Stimulated activated CD4-positive, alpha-beta T cell treated with anti-CD3 and anti-CD28 coated beads, Interleukin-4, amount 100 ng/mL, for 4 hours (primary cell): ENCODE measurements at regions not wholly inside any gene's neighbourhood (a gene's known extent, or its start where the extent isn't known, plus 50 kb on each side); places are given as distances from the start of the nearest gene placed in this dataset.

Source experiments
- DNase-seq, 2 experiments: peaks; one replicate each; pipeline ENCODE4 v3.0.0-alpha.2; 2020

DNA sequence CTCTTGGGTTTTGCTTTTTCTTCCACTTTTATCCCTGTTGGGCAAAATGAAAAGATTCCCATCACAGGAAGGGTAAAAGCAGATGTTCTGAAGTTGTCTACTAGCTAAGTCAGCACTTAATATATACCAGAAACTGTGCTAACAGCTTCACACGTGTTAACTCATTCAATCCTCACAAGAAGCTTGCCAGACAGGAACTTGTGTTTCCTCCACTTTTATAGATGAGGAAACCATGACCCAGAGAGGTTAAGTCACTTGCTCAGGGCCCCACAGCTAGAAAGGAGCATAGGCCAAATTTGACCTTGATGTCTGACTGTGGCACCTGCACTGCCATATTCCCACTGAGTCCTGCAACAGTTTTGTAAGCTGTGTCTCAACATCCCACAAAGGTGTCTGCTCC is 76.8 kb upstream of the EPC2 start:
- DNase-seq = no peak

- DNase-seq = peak in 1 of 2 experiments; percentile 14
Observed at GRCh38 chr2:148568597-148568996, 76.0 kb upstream of the EPC2 start.

DNA sequence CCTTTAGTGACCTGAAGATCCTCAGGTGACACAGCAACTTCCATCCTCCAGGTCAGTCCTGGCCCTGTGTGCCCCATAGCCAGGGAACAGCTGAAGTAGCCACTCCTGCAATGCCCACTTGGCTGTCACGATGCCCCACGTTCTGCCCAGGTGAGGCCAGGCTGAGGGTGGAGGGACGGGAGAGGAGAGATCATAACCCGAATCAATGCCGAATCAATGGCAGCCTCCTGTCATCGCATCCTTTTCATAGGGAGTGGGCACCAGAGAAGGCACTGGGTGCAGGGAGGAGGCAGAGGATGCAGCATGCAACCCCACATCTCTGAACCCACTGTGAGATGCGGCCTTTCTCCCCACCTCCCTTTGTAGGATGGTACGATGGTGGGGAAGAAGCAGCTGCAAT is 75.3 kb upstream of the EPC2 start:
- no peak for DNase-seq

GRCh38 chr2:148570989-148571388 is 73.6 kb upstream of the EPC2 start:
- DNase-seq = no peak

DNA sequence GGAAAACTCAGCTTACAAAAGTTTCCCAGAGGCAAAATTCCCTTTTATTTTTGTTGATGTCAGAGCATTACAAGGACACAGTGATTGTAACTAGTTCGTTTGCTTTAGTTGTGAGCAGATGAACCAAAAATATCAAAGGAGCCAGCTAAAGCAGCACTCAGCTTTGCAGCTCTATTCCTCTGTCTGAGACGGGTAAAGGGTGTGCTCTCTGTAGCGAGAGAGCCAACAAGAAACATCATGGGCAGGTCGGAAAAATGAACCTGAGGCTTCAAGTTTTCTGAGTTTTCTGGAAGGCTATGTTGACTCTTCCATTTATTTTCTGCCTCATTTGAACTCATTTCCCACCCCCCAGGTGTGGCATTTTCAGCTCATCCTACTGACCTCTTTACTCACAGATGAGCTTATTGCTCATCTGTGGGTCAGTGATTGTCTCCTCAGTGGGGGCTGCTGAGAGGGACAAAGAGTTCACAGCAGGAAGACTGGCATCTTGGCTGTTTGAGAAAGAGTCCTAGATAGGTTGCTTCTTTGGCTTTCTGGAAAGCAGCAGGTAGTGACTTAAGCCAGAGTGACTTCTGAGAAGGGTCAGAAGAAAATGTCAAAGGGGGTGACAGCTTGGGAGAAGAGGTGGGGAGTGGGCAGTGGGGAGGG is 66.6 kb upstream of the EPC2 start:
- DNase-seq = no peak

DNA sequence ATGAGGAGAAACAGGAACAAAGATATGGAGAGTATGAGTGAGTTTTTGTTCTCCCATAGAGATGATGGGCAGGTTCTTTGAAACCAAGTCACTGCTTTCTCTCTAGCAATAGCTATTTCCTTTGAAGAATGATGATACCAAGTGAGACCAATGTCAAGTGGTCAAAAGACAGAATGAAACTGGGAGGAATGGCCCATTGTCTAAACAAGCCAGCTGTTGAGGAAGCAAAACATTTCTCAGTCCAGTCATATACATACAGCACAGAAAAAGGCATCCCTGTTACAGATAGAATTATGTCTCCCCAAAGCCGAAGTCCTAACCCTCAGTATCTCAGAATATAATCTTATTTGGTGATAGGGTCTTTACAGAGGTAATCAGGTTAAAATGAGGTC is 66.1 kb upstream of the EPC2 start:
- DNase-seq = no peak

- DNase-seq = no peak
Observed at GRCh38 chr2:148582679-148583511, 61.7 kb upstream of the EPC2 start.

DNA sequence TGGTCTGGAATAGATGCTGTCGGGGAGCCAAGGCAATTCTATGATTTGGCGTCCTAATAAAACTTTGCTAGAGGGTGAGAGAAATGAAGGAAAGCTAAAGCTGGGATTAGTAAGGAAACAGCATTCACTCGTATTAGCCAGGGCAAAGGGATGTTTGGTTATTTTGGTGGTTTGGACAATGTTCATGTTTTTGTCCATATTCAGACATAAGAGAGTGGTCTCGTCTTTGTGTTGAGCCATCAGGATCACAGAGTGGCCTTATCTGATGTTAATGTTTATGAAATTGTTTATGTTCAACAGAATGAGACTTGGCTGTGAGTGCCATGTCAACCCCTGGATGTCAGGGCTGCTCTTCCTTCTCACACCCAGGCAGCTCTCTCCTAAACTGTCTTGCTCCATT is 58.9 kb upstream of the EPC2 start:
- no peak for DNase-seq

DNA sequence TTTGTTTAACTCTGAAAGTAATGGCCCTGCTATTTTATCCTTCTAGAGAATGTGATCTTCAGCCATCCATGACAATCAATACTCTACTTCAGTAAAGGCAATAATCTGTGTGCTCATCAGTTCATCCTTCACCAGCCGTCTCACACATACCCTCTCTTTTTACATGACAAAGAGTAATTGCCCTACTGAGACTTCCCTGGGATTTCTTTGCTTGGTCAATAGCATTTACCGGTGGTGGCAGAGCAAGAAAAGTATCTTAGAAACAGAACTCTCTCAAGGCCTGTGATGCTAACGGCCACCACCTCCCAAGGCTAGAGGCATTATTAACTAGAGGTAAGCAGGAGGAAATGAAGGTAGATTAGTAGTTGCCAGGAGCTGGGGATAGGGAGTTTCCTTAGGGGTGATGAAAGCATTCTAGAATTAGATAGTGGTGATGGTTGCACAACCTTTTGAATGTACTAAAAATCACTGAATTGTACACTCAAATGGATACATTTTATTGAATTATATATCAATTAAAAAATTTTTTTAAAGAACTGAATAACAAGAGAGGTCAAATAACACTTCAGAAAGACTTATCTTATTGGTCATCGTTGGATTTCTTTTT is 57.9 kb upstream of the EPC2 start:
- DNase-seq = no peak

DNA sequence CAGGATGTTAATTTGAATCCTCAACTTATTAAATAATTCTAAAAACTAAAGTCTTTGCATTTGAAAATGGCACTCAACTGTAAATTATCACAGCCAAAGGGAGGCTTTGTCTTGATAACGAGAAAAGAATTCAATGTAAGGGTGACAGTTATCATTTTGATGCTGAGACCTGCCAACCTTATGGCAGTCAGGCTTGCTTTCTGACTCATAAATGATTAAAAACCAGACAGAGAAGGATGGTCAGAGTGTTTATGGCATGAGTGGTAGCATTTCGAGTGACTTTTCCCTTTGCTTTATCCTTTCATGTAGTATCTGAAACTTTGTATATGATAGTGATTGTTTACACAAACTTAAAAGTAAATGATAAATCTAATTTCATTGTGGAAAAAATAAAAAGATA is 53.9 kb upstream of the EPC2 start:
- no peak for DNase-seq

DNA sequence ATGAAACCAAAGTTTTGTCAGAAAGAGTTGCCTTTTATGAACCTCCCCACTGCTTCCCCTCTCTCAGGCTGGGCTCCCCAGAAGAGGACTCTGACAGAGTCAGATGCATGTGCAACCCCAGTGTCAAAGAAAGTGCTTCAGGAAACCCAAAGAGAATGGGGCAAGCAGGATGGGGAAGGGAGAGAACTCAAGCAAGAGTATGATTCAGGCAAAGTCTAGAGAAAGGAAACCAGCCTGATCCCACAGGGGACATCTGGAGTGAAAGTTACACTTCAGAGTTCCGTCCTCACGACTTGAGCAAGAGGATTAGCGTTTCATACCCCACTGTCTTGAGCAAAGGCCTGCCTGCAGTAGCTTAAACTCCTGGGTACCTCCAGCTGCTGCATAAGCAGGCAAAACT is 51.8 kb upstream of the EPC2 start:
- DNase-seq = no peak

GRCh38 chr2:148593421-148593820 is 51.1 kb upstream of the EPC2 start:
- no peak for DNase-seq

DNA sequence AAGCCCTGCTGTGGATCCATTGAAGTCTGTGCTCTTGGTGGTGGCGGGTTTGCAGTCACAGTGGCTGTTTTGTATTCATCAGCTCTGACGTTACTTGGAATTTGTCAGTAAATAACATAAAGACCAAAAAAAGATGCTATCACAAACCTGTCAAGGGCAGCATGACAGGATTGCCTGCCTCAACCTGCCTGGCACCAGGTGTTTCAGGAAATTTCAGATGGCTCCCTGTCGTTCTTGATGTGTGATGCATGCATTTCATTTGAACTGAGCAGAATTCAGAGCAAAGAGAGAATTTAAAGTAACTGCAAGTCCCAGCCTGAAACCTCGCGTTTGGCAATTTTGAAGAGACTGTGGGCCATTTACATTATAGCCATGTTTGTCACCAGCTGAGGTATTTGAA is 50.3 kb upstream of the EPC2 start:
- DNase-seq = no peak
